ENCODE measurements at regions not wholly inside any gene's neighbourhood (a gene's known extent, or its start where the extent isn't known, plus 50 kb on each side); places are given as distances from the start of the nearest gene placed in this dataset.

GRCh38 chr17:12341328-12341727 lies 320.7 kb downstream of the MAP2K4 start:
- TF ChIP-seq EP300 (IDR thresholded peaks at IDR 0.05) = no peak
- TF ChIP-seq POLR2A (IDR thresholded peaks at IDR 0.05) = no peak
- TF ChIP-seq CTCF (IDR thresholded peaks at IDR 0.05) = no peak
- TF ChIP-seq POLR2AphosphoS5 (IDR thresholded peaks at IDR 0.05) = no peak

Data from suprapubic skin (tissue), 4 donors.